ENCODE measurements at regions not wholly inside any gene's neighbourhood (a gene's known extent, or its start where the extent isn't known, plus 50 kb on each side); places are given as distances from the start of the nearest gene placed in this dataset.

DNA sequence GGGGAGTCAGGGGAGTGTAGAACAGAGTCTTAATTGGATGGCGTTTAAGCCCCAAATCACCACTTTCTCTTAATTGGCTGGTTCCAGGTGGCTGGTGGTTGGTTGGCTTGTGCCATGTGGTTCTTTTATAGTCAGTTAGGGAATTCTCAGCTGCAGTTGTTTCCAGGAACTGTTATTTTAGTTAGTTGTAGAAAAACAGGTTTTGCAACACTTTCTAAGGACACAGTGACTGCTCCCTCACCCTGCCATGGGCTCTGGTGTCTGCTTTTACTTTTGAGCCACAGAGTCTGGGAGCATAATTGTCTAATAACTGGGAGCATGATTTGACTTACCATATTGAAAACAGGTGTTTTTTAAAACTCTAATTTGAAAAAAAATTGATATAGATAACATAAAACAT lies 75.8 kb upstream of the PCDH18 start:
- DNase-seq (ENCODE audit: low spot score) = no peak

DNA sequence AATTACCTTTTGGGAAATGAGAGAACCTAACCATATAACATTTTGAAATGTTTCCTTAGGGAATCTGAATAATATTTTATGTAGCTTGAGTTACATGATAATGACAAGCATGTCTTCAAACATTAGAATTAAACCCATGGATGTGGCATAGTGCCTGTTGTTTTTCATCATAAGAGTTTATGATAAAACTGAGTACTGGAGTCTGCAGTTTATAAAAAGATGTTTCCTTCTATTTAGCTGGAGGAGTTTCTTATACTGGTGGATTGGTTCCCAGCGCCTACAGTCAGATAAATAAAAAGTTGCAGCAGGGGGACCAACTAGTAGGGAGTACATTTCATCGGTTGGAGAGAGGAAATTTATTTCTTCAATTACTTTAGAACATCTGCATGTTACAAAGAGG lies 70.1 kb upstream of the PCDH18 start:
- Mint-ChIP-seq H3K27me3 (ENCODE audit: low read depth) (no peaks in the 10 kb centered on the region), H3K4me3 (no peak overlapping the region), H3K36me3 (0 out of 2 replicates have a peak, but pooled peaks cover 2% of the 10 kb centered on the region), H3K4me1 (peaks cover 30% of the 10 kb centered on the region), H3K9me3 (peaks cover 5% of the 10 kb centered on the region; the same call in 1 of the 2 replicates), H3K27ac (no peak overlapping the region)
- ChIA-PET POLR2A (no interaction called here), CTCF (no interaction called here)
- DNase-seq (ENCODE audit: low spot score) = no peak
- no peak for ATAC-seq
- TF ChIP-seq, protein P1, sequence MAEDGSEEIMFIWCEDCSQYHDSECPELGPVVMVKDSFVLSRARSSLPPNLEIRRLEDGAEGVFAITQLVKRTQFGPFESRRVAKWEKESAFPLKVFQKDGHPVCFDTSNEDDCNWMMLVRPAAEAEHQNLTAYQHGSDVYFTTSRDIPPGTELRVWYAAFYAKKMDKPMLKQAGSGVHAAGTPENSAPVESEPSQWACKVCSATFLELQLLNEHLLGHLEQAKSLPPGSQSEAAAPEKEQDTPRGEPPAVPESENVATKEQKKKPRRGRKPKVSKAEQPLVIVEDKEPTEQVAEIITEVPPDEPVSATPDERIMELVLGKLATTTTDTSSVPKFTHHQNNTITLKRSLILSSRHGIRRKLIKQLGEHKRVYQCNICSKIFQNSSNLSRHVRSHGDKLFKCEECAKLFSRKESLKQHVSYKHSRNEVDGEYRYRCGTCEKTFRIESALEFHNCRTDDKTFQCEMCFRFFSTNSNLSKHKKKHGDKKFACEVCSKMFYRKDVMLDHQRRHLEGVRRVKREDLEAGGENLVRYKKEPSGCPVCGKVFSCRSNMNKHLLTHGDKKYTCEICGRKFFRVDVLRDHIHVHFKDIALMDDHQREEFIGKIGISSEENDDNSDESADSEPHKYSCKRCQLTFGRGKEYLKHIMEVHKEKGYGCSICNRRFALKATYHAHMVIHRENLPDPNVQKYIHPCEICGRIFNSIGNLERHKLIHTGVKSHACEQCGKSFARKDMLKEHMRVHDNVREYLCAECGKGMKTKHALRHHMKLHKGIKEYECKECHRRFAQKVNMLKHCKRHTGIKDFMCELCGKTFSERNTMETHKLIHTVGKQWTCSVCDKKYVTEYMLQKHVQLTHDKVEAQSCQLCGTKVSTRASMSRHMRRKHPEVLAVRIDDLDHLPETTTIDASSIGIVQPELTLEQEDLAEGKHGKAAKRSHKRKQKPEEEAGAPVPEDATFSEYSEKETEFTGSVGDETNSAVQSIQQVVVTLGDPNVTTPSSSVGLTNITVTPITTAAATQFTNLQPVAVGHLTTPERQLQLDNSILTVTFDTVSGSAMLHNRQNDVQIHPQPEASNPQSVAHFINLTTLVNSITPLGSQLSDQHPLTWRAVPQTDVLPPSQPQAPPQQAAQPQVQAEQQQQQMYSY (CRISPR knock-in tag; IDR thresholded peaks at IDR 0.05) = no peak
- TF ChIP-seq, protein P2, sequence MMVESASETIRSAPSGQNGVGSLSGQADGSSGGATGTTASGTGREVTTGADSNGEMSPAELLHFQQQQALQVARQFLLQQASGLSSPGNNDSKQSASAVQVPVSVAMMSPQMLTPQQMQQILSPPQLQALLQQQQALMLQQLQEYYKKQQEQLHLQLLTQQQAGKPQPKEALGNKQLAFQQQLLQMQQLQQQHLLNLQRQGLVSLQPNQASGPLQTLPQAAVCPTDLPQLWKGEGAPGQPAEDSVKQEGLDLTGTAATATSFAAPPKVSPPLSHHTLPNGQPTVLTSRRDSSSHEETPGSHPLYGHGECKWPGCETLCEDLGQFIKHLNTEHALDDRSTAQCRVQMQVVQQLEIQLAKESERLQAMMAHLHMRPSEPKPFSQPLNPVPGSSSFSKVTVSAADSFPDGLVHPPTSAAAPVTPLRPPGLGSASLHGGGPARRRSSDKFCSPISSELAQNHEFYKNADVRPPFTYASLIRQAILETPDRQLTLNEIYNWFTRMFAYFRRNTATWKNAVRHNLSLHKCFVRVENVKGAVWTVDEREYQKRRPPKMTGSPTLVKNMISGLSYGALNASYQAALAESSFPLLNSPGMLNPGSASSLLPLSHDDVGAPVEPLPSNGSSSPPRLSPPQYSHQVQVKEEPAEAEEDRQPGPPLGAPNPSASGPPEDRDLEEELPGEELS (CRISPR knock-in tag; IDR thresholded peaks at IDR 0.05) = no peak
- TF ChIP-seq MXD4 (CRISPR knock-in tag; IDR thresholded peaks at IDR 0.05; ENCODE audit: borderline replicate concordance) (no peak), ZNF396 (CRISPR knock-in tag; IDR thresholded peaks at IDR 0.05; ENCODE audit: borderline replicate concordance) (no peak), ZNF416 (CRISPR knock-in tag; IDR thresholded peaks at IDR 0.05) (no peak), SP1 (CRISPR knock-in tag; conservative IDR thresholded peaks at IDR 0.05) (no peak), NFATC4 (CRISPR knock-in tag; IDR thresholded peaks at IDR 0.05) (no peak), TEAD1 (CRISPR knock-in tag; IDR thresholded peaks at IDR 0.05) (no peak), ZNF671 (CRISPR knock-in tag; IDR thresholded peaks at IDR 0.05) (no peak), SMAD4 (CRISPR knock-in tag; IDR thresholded peaks at IDR 0.05) (no peak), NR2C2 (CRISPR knock-in tag; IDR thresholded peaks at IDR 0.05) (no peak), SOX15 (CRISPR knock-in tag; IDR thresholded peaks at IDR 0.05) (no peak), ESRRA (CRISPR knock-in tag; IDR thresholded peaks at IDR 0.05; ENCODE audit: borderline replicate concordance) (no peak)
- TF ChIP-seq, protein P3, sequence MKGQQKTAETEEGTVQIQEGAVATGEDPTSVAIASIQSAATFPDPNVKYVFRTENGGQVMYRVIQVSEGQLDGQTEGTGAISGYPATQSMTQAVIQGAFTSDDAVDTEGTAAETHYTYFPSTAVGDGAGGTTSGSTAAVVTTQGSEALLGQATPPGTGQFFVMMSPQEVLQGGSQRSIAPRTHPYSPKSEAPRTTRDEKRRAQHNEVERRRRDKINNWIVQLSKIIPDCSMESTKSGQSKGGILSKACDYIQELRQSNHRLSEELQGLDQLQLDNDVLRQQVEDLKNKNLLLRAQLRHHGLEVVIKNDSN (CRISPR knock-in tag; IDR thresholded peaks at IDR 0.05) = no peak
- TF ChIP-seq, protein P4, sequence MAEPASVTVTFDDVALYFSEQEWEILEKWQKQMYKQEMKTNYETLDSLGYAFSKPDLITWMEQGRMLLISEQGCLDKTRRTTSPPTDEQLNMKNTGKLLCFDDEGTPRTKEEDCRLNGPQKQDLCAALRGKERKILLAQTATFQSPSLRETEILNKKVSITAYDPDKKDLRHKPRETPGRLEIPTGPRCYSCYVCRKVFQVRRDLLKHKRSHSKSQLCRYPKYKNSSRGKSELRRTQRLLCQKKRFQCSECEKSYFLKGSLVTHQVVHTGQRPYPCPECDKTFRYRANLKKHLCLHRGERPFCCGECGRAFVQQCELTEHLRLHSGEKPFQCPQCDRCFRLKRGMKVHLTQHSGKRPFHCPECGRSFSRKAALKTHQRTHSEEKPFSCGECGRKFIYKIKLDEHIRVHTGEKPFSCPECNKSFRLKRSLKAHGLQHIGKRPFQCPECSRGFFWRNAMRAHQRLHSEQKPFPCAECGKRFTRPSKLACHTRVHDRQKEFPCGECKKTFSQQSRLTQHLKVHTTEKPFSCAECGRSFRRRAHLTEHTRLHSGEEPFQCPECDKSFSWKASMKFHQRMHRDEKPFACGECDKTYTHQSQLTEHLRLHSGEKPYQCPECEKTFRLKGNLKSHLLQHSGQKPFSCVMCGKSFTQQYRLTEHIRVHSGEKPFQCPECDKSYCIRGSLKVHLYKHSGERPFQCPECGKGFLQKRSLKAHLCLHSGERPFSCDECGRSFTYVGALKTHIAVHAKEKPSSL (CRISPR knock-in tag; conservative IDR thresholded peaks at IDR 0.05) = no peak
- TF ChIP-seq, protein P5, sequence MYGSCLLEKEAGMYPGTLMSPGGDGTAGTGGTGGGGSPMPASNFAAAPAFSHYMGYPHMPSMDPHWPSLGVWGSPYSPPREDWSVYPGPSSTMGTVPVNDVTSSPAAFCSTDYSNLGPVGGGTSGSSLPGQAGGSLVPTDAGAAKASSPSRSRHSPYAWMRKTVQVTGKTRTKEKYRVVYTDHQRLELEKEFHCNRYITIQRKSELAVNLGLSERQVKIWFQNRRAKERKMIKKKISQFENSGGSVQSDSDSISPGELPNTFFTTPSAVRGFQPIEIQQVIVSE (CRISPR knock-in tag; IDR thresholded peaks at IDR 0.05; ENCODE audit: borderline replicate concordance) = no peak

More for the DNA sequence above, 75.8 kb upstream of the PCDH18 start:
- Mint-ChIP-seq H3K27me3 (ENCODE audit: low read depth) (no peaks in the 10 kb centered on the region), H3K27ac (no peak overlapping the region; the same call in 1 of the 2 replicates), H3K36me3 (0 out of 2 replicates have a peak, but pooled peaks cover 4% of the 10 kb centered on the region), H3K4me3 (no peak overlapping the region), H3K9me3 (peaks cover 10% of the 10 kb centered on the region; the same call in 1 of the 2 replicates), H3K4me1 (peaks cover 52% of the 10 kb centered on the region)
- ATAC-seq = no peak
- TF ChIP-seq ZNF423 (CRISPR knock-in tag; IDR thresholded peaks at IDR 0.05) = no peak
- TF ChIP-seq, protein P6, sequence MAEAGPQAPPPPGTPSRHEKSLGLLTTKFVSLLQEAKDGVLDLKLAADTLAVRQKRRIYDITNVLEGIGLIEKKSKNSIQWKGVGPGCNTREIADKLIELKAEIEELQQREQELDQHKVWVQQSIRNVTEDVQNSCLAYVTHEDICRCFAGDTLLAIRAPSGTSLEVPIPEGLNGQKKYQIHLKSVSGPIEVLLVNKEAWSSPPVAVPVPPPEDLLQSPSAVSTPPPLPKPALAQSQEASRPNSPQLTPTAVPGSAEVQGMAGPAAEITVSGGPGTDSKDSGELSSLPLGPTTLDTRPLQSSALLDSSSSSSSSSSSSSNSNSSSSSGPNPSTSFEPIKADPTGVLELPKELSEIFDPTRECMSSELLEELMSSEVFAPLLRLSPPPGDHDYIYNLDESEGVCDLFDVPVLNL (CRISPR knock-in tag; IDR thresholded peaks at IDR 0.05; ENCODE audit: borderline replicate concordance, low read depth) = no peak
- TF ChIP-seq NFE2L1 (CRISPR knock-in tag; IDR thresholded peaks at IDR 0.05) = no peak
- no peak for TF ChIP-seq SOX15 (CRISPR knock-in tag; IDR thresholded peaks at IDR 0.05)
- TF ChIP-seq GABPB1 (CRISPR knock-in tag; IDR thresholded peaks at IDR 0.05) = no peak
- TF ChIP-seq, protein P7, sequence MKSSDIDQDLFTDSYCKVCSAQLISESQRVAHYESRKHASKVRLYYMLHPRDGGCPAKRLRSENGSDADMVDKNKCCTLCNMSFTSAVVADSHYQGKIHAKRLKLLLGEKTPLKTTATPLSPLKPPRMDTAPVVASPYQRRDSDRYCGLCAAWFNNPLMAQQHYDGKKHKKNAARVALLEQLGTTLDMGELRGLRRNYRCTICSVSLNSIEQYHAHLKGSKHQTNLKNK (CRISPR knock-in tag; IDR thresholded peaks at IDR 0.05) = no peak
- no peak for TF ChIP-seq SP1 (CRISPR knock-in tag; conservative IDR thresholded peaks at IDR 0.05)
- no peak for TF ChIP-seq TP53 (CRISPR knock-in tag; IDR thresholded peaks at IDR 0.05)
- TF ChIP-seq ZNF671 (CRISPR knock-in tag; IDR thresholded peaks at IDR 0.05) = no peak
- no peak for TF ChIP-seq ZNF121 (CRISPR knock-in tag; IDR thresholded peaks at IDR 0.05)
- no peak for TF ChIP-seq ZNF396 (CRISPR knock-in tag; IDR thresholded peaks at IDR 0.05; ENCODE audit: borderline replicate concordance)
- TF ChIP-seq HMGA2 (CRISPR knock-in tag; IDR thresholded peaks at IDR 0.05) = no peak
- TF ChIP-seq CREM (CRISPR knock-in tag; IDR thresholded peaks at IDR 0.05) = no peak
- TF ChIP-seq, protein P8, sequence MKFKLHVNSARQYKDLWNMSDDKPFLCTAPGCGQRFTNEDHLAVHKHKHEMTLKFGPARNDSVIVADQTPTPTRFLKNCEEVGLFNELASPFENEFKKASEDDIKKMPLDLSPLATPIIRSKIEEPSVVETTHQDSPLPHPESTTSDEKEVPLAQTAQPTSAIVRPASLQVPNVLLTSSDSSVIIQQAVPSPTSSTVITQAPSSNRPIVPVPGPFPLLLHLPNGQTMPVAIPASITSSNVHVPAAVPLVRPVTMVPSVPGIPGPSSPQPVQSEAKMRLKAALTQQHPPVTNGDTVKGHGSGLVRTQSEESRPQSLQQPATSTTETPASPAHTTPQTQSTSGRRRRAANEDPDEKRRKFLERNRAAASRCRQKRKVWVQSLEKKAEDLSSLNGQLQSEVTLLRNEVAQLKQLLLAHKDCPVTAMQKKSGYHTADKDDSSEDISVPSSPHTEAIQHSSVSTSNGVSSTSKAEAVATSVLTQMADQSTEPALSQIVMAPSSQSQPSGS (CRISPR knock-in tag; IDR thresholded peaks at IDR 0.05; ENCODE audit: borderline replicate concordance, low read depth) = no peak
- TF ChIP-seq NFATC4 (CRISPR knock-in tag; IDR thresholded peaks at IDR 0.05) = no peak
- no peak for TF ChIP-seq FOXJ3 (CRISPR knock-in tag; IDR thresholded peaks at IDR 0.05; ENCODE audit: borderline replicate concordance)
- ChIA-PET POLR2A (no interaction called here), CTCF (no interaction called here)
